GM18499 (cell line): ENCODE measurements at regions not wholly inside any gene's neighbourhood (a gene's known extent, or its start where the extent isn't known, plus 50 kb on each side); places are given as distances from the start of the nearest gene placed in this dataset.

Experiments
- ATAC-seq: cut with Tn5 transposase; IDR thresholded peaks from one replicate; pipeline ENCODE4 v1.9.1; 2021; ENCODE audit warnings: moderate number of reproducible peaks; ENCODE audit not compliant: insufficient read depth, unreplicated experiment

DNA sequence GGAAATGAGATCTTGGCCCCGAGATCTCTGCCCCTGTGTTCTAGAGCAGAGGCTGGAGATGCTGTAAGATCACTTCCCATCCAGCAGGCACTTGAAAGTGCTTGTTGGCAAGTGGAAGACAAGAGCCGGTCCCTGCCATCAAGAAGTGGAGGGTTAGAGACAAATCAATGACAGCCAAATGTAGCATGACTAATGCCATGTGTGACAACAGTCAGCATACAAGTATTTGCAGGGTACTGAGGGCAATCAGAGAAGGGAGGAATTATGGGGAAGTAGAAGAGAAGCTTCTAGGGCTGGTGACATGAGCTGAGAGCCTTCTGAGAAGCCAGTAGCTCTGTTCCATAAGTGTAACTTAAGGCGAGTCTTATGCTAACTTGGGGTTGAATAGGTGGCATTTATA, 58.6 kb downstream of the TMEM17 start:
- no peak for ATAC-seq

DNA sequence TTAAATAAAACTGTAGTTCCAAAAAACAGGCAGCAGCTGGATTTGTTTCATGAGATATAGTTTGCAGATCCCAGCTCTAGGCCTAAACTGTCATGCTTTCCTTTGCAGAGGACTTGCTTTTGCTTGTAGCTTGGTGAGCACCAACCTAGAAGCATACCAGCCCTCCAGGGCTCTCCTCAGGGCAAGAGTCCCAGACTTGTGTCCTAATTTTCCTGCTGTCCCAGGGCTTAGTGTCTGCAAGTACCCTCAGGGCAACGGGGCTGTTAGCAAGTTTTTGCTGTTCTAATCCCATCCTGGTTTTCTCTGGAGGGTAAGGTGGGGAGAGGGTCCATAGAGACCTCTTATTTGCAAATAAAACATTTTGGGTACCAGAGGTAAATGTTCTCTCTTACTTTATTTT, 59.5 kb downstream of the TMEM17 start:
- no peak for ATAC-seq

DNA sequence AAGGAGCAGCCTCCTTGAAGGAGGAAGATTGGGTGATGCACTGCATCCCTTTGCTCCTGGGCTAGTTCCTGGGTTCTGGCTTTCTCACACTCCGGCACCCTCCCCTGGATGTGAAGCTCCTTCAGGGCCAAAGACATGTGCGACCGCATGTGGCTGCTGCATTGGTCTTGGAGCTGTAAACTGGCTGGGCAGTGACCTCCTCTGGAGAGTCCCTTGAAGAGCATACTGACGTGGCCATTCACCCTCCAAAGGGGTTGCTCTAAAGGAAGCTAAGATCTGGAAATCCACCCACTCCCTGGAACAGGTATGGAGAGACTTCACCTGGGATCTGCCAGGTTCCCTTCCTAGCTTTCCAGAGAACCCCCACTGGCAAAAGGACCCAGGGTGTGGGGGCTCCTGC, 62.1 kb downstream of the TMEM17 start:
- ATAC-seq: no peak

DNA sequence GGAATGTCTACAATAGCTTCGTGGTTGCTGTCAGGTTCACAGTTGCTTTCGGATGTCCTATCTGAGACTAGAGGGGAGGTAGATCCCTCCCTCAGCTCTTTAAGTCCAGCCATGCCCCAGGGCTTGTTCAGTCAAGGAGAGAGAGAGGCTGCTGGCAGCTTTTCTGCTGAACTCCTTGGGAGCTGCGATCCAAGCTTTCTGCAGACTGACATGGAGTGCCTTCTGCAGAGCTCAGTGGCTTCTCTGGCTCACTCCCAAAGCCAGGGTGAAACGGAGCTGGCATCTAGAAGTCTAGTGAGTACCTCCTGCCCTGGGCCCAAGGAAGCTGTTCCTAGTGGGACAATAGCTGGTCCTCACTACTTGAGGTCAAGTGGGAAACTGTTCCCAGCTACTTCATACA, 62.5 kb downstream of the TMEM17 start:
- no peak for ATAC-seq

DNA sequence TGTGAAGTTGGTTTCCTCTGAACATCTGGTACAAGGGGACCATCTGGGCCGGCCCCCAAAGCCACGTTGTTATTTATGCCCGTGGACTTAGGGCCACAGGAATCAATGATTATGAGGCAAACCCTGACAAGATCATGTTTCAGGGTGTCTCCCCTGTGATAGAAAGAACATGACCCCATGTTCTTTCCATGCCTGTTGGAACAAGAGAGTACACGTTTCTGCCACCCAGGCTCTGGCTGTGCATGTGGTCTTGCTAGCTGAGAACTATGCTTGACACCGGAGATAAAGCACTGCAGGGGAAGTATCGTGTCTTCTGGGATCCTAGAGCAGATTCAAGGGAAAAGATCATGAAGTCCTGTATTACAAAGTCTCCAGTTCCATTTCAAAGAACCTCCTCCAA, 64.2 kb downstream of the TMEM17 start:
- ATAC-seq: no peak

DNA sequence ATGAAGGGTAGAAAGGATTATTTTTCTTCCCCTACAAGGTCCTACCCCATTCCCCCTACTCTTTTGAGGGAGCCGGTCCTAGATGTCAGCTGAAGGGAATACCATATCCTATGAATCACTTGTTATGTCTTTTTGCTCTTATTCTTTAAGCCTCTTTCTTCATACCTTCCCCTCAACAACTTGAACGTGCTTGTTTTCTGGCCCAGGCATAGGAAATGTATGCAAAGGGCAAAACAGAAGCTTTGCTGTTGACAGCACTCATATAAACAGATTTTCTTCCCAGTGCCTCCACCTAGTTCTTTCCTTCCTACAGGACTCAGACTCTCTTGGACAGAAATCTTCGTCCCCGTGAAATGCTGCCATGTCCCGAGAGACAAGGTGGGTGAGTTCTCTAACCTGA, 64.6 kb downstream of the TMEM17 start:
- no peak for ATAC-seq

DNA sequence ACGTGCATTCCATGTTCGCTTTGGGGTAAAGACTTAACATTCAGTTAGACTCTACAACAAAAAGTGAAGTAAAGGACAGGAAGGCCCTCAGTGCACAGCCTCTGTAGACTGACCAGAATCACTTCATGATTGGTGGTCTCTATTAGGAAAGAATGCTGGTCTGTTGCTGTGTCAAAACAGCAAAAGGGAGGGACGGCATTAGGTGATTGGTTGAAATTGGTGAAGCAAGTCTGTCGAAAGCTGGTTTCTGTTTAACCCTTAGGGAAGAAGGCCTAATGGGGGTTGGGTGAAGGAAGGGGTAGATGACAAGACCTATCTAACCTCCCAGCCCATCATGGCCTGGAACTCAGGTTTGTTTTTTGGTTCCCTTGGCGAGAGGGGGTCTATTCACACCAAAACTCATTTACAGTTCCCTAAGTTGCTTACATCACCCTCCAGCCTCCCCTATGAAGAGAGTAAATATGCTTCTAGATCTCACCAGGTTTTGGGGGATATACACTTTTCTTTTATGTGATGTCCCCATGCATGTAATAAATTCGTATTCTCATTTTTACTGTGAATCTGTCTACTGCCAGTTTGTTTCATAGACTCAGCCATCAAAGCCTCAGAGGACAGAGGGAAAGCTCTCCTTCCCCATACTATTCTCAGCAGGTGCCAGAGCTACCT, 65.6 kb downstream of the TMEM17 start:
- ATAC-seq: no peak

DNA sequence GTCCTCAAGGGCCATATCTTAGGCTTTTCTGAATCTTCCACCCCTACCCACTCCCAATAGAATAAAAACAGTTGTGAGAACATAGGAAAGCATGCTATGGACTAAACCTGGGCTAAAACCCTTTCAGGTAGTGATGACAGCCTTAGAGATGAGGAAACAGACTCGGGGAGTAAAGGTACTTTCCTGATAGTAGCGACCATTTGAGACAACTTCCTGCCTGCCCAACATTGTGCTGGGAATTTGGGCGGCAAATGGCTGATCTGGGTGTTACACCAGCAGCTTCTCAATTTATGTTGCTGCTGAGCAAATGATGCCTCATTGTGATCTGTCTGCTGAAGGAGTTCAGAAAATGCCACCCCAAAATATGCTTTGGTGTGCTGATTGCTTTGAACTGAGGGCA, 66.6 kb downstream of the TMEM17 start:
- no peak for ATAC-seq

DNA sequence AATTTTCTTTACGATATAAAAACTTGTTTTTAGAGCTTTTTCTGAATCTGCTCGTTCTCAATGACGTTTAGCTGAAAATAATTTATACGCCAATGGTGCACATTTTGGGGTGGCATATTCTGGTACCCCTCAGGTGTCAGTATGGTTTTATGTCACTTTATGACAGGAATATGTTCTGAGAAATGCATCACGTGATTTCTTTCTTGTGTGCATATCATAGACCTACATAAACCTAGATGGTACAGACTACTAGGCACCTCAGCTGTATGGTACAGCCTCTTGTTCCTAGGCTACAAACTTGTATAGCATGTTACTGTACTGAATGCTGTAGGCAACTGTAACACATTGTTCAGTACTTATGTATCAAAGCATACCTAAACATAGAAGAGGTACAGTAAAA, 68.2 kb downstream of the TMEM17 start:
- ATAC-seq: no peak

DNA sequence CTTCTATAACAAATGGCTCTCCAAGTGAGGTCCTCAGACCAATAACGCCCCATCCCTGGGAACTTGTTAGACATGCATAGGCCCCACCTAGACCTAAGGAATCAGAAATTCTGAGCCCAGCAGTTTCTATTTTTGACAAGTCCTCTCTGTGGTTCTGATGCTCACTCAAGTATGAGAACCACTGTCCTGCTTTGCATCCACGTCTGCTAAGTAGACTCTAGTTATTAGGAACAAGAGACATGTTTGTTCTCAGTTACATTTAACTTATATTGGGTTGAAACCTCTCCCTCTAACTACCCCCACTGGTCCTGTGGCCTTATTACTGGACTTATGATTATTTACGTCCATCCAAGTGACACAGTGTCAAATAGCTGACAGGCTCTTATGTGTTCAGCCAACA, 70.3 kb downstream of the TMEM17 start:
- peak; percentile 83 for ATAC-seq

DNA sequence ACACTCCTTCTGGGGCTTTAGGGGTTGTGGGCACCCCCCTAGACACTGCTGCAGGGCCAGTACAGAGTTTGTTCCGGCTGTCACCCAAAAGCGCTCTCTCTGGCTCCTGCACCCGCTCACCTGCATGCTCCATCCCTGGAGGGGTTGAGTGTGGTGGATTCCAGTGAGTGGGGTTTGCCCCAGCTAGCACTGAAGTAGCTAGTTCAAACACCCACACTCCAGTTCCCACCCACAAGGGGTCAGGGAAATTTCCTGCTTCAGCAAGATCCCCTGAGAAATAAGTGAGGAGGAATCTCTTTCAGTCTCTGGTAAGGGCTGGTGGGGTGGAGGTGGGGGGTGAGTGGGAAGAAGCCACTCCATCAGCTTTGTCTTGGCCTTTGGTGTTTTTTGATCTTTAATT, 73.6 kb downstream of the TMEM17 start:
- ATAC-seq: no peak

DNA sequence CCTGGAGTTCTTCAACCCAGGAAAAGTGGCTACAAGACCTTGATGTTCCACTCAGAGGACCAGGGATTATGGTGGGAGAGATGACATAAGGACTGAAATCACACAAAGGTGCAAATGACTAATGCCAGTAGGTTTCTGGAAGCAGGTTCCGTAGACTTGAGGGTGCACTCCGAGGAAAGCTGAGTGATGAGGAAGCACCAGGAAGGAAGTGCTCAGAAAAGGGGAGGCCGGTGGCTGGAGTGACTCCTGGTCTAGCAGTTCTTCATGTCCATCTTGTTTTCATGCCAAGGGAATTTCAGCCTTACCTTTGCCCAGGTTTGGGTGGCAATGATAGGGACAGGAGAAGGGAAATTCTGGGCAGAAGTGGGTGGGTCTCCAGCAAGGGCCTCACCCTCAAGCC, 74.5 kb downstream of the TMEM17 start:
- ATAC-seq: no peak

DNA sequence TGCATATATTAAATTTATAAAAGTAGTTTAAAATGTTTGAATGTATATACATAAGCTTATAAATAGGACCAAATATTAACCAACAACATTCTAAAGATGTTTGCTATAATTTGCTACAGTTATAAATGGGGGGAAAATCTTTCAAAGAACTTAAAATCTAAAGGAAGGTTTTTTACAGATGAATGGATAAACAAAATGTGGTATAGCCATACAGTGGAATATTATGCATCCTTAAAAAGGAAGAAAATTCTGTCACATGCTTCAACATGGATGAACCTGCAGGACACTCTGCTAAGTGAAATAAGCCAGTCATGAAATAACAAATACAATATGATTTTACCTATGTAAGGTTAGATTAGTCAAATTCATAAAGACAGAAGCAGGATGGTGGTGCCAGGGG, 75.8 kb downstream of the TMEM17 start:
- ATAC-seq: no peak

DNA sequence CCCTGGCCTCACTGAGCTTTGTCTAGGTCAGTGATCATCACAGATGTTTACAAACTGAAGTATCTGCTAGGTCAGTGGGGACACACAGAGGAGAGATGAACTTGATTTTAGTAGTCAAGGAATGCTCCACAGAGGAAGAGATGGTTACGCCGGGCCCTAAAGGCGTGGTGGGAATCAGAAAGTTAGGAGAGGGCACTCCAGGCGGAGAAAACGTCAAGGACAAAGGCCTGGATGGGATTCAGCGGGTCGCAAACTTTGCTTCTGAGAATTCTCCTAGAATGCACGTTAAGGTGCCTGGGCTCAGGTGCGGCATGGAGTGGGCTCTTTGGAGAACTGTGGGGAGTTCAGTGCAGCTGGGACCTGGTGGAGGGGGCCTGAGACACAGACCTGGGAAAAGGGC, 78.8 kb downstream of the TMEM17 start:
- ATAC-seq: no peak

DNA sequence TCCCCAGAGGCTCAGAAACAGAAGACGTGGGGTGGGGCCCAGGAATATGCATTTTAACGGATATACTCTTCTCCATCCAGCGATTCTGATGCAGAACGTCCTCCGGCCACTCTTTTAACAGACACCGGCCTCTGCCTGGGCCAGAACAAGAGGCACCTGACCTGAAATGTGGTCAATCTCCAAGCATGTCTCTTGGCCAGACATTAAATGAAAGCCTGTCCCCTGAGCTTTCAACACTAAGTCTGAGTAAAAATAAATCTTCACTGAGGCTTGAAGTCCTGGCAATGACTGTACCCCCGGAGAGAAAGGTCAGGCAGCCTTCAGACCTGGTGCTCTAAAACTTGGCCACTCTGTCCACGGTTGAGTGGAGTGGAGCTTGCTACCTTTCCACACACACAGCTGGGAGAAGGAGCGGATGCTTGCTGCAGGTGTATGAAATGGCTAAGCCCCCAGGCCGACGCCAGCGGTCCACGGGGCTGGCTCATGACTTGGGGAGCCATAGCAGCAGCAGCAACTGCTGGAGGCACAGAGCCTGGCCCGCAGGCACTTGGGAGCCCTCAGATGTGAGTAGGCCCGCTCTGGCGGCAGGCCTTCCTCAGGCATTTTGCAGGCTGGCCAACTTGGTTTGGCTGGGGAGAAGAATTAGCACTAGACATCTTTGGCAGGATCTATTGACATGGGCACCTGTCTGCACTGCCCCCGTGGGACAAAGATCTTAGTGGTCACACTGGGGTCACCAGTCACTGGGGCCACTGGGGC, 79.7 kb downstream of the TMEM17 start:
- ATAC-seq: no peak

DNA sequence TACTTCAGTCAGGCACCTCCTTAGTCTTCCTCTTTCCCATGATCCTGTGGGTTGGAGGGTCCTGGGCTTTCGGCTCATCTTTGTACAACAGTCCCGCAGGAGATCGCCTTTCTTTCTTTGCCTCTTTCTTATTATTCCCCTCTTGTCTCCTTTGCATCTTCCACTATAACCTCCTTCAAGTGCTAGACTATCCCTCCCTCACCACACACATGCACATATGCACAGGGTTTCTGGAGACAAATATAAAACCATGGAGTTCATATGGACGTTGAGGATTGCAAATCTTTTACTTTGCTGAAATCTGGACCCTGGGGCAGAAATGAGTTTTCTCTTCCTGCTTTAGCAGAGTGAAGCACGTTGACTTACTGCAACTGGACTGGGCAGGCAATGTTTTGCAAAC, 80.3 kb downstream of the TMEM17 start:
- no peak for ATAC-seq

DNA sequence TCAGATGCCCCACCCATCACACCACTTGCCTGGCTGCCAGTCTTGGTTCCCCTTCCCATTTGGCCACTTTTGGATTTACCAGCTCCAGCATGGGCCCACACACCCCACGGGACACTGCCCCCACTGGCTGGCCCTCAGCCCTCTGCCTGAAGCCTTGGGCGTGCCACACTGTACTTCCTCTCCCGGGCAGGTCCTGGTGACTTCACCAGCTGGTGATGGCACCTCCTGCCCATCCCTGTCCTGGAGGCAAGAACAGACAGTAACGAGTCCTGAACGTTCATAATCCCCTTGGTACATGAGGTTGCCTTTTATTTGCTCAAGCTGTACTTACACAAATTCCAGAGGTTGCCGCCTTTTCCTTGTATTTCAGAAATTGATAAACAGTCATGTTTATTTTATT, 81.1 kb downstream of the TMEM17 start:
- ATAC-seq: no peak

DNA sequence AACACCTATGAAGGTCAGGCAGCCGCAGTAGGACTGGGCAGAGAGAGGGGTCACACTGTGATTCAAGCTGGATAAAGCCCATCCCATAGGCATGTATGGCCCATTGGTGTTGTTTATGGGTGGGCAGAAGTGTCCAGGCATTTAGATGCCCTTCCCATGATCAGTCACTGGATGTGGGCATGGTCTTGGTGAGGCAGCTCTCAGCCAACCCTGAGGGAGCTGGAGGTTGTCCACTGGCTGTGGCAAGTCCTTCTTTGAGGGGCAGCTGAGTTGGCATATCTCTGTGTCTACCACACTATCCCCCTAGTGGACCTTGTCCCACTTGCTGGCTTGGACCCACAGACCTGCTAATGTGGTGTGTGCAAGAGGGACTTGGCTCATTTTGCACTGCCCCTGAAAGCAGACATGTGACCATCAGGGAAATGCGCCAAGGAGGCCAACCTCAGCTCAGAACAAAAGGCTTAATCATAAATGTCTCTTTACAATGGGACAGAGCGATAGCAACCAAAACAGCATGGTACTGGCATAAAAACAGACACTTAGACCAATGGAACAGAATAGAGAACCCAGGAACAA, 82.0 kb downstream of the TMEM17 start:
- ATAC-seq: no peak

DNA sequence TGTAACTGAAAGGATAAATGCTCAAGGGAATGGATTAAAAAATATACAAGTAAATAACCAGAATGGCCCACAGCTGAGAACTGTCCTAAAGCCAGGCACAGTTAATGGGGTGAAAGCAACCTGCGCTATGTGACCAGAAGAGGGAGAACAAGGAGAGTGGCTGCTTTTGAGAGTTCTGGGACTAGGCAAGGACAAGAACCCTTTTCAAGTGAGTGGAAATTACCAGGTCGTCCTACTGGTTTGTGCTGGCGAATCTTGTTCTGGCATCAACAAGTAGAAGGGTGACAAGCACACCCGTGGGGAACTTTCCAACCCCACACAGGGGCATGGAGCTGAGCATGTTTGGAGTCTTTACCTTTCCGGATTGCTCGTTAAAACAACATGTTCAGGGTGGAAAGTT, 82.8 kb downstream of the TMEM17 start:
- no peak for ATAC-seq

DNA sequence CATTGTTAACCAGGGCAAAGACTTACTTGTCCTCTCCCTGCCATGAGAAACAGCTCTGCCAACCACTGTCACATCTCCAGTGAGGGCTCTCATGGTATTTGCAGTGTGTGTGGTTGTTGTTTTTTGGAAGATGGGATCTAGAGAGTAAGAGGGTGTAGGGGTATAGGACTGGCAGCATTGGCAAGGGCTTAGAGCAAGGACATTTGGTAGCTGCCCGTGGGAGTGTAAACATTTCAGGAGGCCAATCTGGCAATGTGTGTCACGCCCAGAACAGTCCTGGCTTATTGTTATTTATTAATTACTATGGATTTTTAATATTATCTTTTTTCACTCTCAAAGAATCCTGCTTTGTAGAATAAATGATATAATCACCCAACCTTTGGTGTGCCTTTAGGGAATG, 90.5 kb downstream of the TMEM17 start:
- no peak for ATAC-seq

DNA sequence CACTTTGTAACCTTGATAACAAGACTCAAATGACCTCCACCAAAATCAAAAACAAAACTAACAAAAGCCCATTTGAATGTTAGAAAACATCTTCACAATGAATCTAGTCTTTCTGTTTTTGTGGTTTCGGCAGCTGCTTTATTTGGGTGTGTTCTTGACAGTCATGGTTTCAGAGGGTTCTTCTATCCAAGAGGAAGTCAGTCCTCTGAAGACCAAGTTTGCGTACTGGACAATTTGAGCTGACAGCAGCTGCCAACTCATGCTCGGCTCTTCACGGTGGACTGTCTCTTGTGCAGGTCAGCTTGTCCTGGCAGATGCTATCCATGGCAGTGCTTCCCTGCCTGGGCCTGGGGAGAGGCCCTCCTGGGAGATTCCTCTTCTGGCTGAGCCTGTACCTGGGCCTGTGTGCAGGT, 91.0 kb downstream of the TMEM17 start:
- peak; percentile 60 for ATAC-seq

DNA sequence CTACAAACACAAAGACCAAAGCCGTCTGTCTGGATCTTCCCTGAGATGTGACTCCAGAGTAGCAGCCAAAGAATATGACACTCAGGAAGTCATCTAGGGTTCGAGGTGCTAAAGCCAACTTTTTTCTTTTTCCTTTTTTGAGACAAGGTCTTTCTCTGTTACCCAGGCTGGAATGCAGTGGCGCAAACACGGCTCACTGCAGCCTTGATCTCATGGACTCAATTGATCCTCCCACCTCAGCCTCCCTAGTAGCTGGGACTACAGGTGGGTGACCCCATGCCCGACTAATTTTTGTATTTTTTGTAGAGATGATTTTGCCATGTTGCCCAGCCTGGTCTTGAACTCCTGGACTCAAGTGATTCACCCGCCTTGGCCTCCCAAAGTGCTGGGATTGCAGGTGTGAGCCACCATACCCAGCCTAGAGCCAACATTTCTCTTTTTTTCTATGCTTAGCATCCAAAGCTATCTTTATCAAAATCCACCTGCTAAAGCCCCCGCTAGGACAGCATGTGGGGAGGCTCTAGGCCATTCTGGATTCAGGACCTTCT, 92.8 kb downstream of the TMEM17 start:
- ATAC-seq: no peak
